ACC112 (cell line): ENCODE measurements at regions not wholly inside any gene's neighbourhood (a gene's known extent, or its start where the extent isn't known, plus 50 kb on each side); places are given as distances from the start of the nearest gene placed in this dataset.
"Not testable (repeated sequence)": the region's sequence is repeated elsewhere in the genome, so short reads cannot be mapped to it uniquely, and the experiment has no call there.

Experiments used
- H2AFZ ChIP-seq: fragments of 200-600 bp; sonication (generic); one replicate; pipeline ENCODE4 v1.6.0; 2017; ENCODE audit warnings: antibody characterized with exemption, low read length; ENCODE audit not compliant: unreplicated experiment
- H3K27ac ChIP-seq: fragments of 200-600 bp; sonication (generic); 2 replicates; pipeline ENCODE4 v1.5.1; 2014; ENCODE audit warnings: low read depth, mild to moderate bottlenecking, antibody characterized with exemption, low read length, moderate library complexity
- H3K27me3 ChIP-seq: fragments of 200-600 bp; sonication (generic); 2 replicates; pipeline ENCODE4 v1.6.1; 2014; ENCODE audit warnings: mild to moderate bottlenecking, antibody characterized with exemption, low read length, moderate library complexity, mixed read lengths; ENCODE audit not compliant: insufficient read depth
- H3K36me3 ChIP-seq: fragments of 200-600 bp; sonication (generic); 2 replicates; pipeline ENCODE4 v1.6.1; 2016; ENCODE audit warnings: mild to moderate bottlenecking, antibody characterized with exemption, low read length, moderate library complexity, mixed read lengths; ENCODE audit not compliant: insufficient read depth
- H3K4me1 ChIP-seq: fragments of 200-600 bp; sonication (generic); one replicate; pipeline ENCODE4 v1.6.1; 2016; ENCODE audit warnings: low read length, mixed read lengths; ENCODE audit not compliant: insufficient read depth, unreplicated experiment, control insufficient read depth
- H3K4me3 ChIP-seq: fragments of 200-600 bp; sonication (generic); 2 replicates; pipeline ENCODE4 v1.5.1; 2014; ENCODE audit warnings: mild to moderate bottlenecking, low read depth, low read length
- H3K79me2 ChIP-seq: fragments of 200-600 bp; sonication (generic); one replicate; pipeline ENCODE4 v1.6.0; 2016; ENCODE audit warnings: low read length; ENCODE audit not compliant: control insufficient read depth, unreplicated experiment, insufficient read depth

DNA sequence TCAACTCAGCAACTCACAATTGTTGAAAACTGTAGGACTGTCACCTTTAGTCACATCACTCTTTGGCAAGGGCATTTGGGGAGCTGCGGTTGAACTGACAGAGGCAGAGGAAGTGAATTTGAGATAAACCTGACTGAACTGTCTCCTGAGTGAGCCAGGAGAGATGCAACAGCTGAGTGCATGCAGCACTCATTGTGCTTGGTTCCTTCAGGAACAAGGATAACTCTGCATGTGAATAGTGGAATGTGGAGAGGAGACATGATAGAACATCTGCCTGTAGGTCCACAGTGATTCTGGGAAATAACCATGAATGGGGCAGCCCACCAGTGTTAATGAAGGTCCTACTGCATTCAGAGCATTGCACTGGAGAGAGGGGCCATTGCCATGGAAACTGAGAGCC lies 494.7 kb downstream of the STK39 start:
- H3K27me3 ChIP-seq, result no peaks in the 10 kb centered on the region
- H3K79me2 ChIP-seq, result no peaks in the 10 kb centered on the region
- no peak overlapping the region for H3K4me3 ChIP-seq
- H3K27ac ChIP-seq, result no peak overlapping the region
- H2AFZ ChIP-seq, result no peak overlapping the region
- no peaks in the 10 kb centered on the region for H3K36me3 ChIP-seq
- no peaks in the 10 kb centered on the region for H3K4me1 ChIP-seq

DNA sequence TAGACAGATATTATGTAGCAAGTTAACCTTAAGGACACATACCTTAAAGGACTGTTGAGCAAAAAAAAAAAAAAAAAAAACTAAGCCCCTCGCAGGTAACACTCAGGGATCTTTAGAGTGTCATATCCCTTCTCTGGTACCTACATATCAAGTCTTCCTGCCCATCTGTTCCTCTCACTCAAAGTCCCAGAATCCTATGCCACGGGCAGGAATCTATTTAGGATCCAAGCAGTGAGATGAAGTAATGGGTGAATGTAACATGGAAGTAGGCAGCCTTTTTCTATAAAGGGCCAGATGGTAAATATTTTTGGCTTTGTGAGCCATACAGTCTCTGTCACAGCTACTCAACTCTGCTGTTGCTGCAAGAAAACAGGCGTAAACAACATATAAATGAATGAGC lies 496.7 kb downstream of the STK39 start:
- Histone ChIP-seq H3K4me1 (no peaks in the 10 kb centered on the region), H3K36me3 (no peaks in the 10 kb centered on the region), H3K4me3 (no peak overlapping the region), H3K27me3 (no peaks in the 10 kb centered on the region), H3K27ac (no peak overlapping the region), H2AFZ (no peak overlapping the region), H3K79me2 (no peaks in the 10 kb centered on the region)

DNA sequence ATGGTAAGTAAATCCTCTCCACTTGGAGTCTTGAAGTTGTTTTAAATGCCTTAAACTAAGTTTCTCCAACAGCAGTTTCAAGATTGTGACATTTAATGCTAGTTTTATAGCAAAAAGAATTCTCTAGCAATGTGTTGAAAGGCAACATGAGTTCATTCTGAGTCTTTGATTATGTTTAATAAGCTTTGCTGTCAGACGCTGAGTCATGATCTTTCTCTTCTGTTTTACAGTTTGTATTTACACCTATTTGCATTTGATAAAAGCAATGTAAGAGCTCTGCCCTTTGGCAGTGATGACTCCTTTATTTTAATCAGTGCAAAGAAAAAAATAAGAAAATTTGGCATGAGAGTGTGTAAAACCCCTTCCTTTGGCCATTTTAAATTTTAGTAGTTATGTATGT lies 497.7 kb downstream of the STK39 start:
- H3K27me3 ChIP-seq, result no peaks in the 10 kb centered on the region
- H3K79me2 ChIP-seq, result no peaks in the 10 kb centered on the region
- H3K27ac ChIP-seq, result no peak overlapping the region
- no peaks in the 10 kb centered on the region for H3K36me3 ChIP-seq
- H3K4me3 ChIP-seq, result no peak overlapping the region
- no peaks in the 10 kb centered on the region for H3K4me1 ChIP-seq
- H2AFZ ChIP-seq, result no peak overlapping the region

- H3K4me3 ChIP-seq, result no peak overlapping the region
- H3K79me2 ChIP-seq, result no peaks in the 10 kb centered on the region
- no peaks in the 10 kb centered on the region for H3K4me1 ChIP-seq
Observed at GRCh38 chr2:167749016-167749415, 498.4 kb downstream of the STK39 start.

GRCh38 chr2:167748536-167748935 lies 498.9 kb downstream of the STK39 start:
- H3K4me1 ChIP-seq, result no peaks in the 10 kb centered on the region
- H2AFZ ChIP-seq, result no peak overlapping the region
- no peaks in the 10 kb centered on the region for H3K79me2 ChIP-seq
- no peak overlapping the region for H3K27ac ChIP-seq
- no peaks in the 10 kb centered on the region for H3K36me3 ChIP-seq
- no peaks in the 10 kb centered on the region for H3K27me3 ChIP-seq
- no peak overlapping the region for H3K4me3 ChIP-seq

More at GRCh38 chr2:167749016-167749415, 498.4 kb downstream of the STK39 start:
- no peaks in the 10 kb centered on the region for H3K36me3 ChIP-seq
- H2AFZ ChIP-seq, result no peak overlapping the region
- no peaks in the 10 kb centered on the region for H3K27me3 ChIP-seq
- no peak overlapping the region for H3K27ac ChIP-seq

- H3K4me1 ChIP-seq, result no peaks in the 10 kb centered on the region
Observed at GRCh38 chr2:167745667-167746066, 501.7 kb downstream of the STK39 start.

DNA sequence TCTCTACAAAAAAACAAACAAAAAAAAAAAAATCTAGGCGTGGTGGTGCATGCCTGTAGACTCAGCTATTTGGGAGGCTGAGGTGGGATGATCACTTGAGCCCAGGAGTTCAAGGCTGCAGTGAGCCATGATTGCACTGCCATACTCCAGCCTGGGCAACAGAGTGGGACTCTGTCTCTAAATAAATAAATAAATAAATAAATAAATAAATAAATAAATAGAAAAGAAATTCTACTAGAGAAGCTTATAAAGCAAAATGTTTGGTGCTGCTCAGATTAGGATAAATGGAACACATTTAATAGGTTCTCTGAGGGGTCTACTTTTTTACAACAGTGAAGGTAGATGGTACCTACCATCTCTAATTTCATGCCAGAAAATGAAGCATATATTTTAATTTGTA lies 507.5 kb downstream of the STK39 start:
- not testable (repeated sequence) for H3K79me2 ChIP-seq, H2AFZ ChIP-seq, H3K27me3 ChIP-seq, H3K27ac ChIP-seq, H3K36me3 ChIP-seq, H3K4me3 ChIP-seq, H3K4me1 ChIP-seq

More at GRCh38 chr2:167745667-167746066, 501.7 kb downstream of the STK39 start:
- no peak overlapping the region for H2AFZ ChIP-seq
- no peaks in the 10 kb centered on the region for H3K36me3 ChIP-seq
- no peak overlapping the region for H3K4me3 ChIP-seq
- H3K27me3 ChIP-seq, result no peaks in the 10 kb centered on the region
- H3K79me2 ChIP-seq, result no peaks in the 10 kb centered on the region
- H3K27ac ChIP-seq, result no peak overlapping the region

DNA sequence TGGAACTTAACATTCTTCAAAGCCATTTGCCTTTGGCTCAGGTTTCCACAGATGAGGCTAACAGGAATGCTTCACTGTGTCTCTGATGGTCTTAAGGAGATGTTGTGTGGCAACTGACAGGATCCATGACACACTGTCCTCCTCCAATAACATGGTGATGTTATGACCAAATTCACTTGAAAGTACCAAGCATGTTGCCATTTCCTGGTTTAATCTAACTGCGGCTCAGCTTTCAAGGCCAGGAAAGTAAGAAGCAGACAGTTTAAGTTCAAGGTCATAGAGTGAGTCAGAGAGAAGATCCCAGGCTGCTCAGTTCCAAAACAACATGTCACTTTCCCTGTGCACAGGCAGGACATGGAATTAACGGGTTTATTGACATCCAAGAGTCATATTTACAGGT lies 513.6 kb downstream of the STK39 start:
- Histone ChIP-seq H3K4me1 (no peaks in the 10 kb centered on the region), H3K27me3 (no peaks in the 10 kb centered on the region), H3K79me2 (no peaks in the 10 kb centered on the region), H3K36me3 (no peaks in the 10 kb centered on the region), H3K4me3 (no peak overlapping the region), H3K27ac (no peak overlapping the region), H2AFZ (no peak overlapping the region)

GRCh38 chr2:167732326-167732725 lies 515.1 kb downstream of the STK39 start:
- Histone ChIP-seq H2AFZ (no peak overlapping the region), H3K27ac (no peak overlapping the region), H3K36me3 (no peaks in the 10 kb centered on the region), H3K4me3 (no peak overlapping the region), H3K4me1 (no peaks in the 10 kb centered on the region), H3K27me3 (no peaks in the 10 kb centered on the region), H3K79me2 (no peaks in the 10 kb centered on the region)

- Histone ChIP-seq H3K27ac (no peak overlapping the region), H3K36me3 (no peaks in the 10 kb centered on the region), H3K4me3 (no peak overlapping the region), H3K4me1 (no peaks in the 10 kb centered on the region), H3K79me2 (no peaks in the 10 kb centered on the region), H2AFZ (no peak overlapping the region), H3K27me3 (no peaks in the 10 kb centered on the region)
Observed at GRCh38 chr2:167729911-167730310, 517.5 kb downstream of the STK39 start.

DNA sequence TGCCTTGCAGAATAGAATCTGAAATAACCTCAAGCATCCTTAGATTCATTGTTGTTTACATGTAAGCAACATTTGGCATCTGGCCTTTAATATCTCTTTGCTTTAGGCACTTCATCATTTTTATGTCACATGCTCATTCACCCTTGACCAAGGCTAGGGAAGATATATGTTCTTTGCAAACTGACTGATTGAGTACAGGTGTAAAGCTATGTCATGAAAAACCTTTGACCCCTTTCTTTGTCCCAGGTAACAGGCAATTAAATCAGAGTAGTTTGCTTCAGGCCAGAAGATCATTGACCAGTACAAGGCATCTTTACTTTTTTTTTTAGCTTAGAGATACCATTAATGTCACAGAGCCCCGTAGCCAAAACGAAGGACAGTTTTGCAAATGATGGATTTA lies 520.6 kb downstream of the STK39 start:
- Histone ChIP-seq H3K27me3 (no peaks in the 10 kb centered on the region), H2AFZ (no peak overlapping the region), H3K79me2 (no peaks in the 10 kb centered on the region), H3K4me3 (no peak overlapping the region), H3K27ac (no peak overlapping the region), H3K36me3 (no peaks in the 10 kb centered on the region), H3K4me1 (no peaks in the 10 kb centered on the region)
